DMS153 treated with DMSO at 0.1 percent for 48 hours (cell line): ENCODE measurements at regions not wholly inside any gene's neighbourhood (a gene's known extent, or its start where the extent isn't known, plus 50 kb on each side); places are given as distances from the start of the nearest gene placed in this dataset.
A peak's percentile ranks its signal among the peaks of the same experiment; 100 is the strongest.

Source experiments
- DNase-seq: peaks from one replicate; lab custom pipeline; 2025; ENCODE audit not compliant: unreplicated experiment; lab: John Stamatoyannopoulos, UW

GRCh38 chr6:15960740-15961634, 167.9 kb upstream of the MYLIP start:
- DNase-seq, result no peak

- no peak for DNase-seq
Observed at GRCh38 chr6:15957655-15958169, 171.2 kb upstream of the MYLIP start.

- DNase-seq, result no peak
Observed at GRCh38 chr6:15956205-15957106, 172.4 kb upstream of the MYLIP start.

- DNase-seq, result no peak
Observed at GRCh38 chr6:15955484-15955883, 173.4 kb upstream of the MYLIP start.

- DNase-seq, result peak; percentile 33
Observed at GRCh38 chr6:15953152-15953880, 175.6 kb upstream of the MYLIP start.

GRCh38 chr6:15952231-15953151, 176.4 kb upstream of the MYLIP start:
- peak; percentile 23 for DNase-seq

- DNase-seq, result no peak
Observed at GRCh38 chr6:15950962-15951569, 177.8 kb upstream of the MYLIP start.

GRCh38 chr6:15949982-15950381, 178.9 kb upstream of the MYLIP start:
- DNase-seq, result peak; percentile 80

- DNase-seq, result peak; percentile 96
Observed at GRCh38 chr6:15948930-15949900, 179.7 kb upstream of the MYLIP start.

GRCh38 chr6:15947923-15948322, 181.0 kb upstream of the MYLIP start:
- DNase-seq, result no peak

- DNase-seq, result no peak
Observed at GRCh38 chr6:15947436-15947835, 181.4 kb upstream of the MYLIP start.

- no peak for DNase-seq
Observed at GRCh38 chr6:15946701-15947385, 182.0 kb upstream of the MYLIP start.

GRCh38 chr6:15945593-15946159, 183.2 kb upstream of the MYLIP start:
- no peak for DNase-seq

GRCh38 chr6:15943423-15943822, 185.5 kb upstream of the MYLIP start:
- DNase-seq, result no peak

GRCh38 chr6:15941168-15941567, 187.7 kb upstream of the MYLIP start:
- DNase-seq, result no peak

GRCh38 chr6:15938107-15938506, 190.8 kb upstream of the MYLIP start:
- DNase-seq, result no peak

- no peak for DNase-seq
Observed at GRCh38 chr6:15937602-15938001, 191.3 kb upstream of the MYLIP start.
